Hepatocyte (in vitro differentiated cells): ENCODE measurements at regions not wholly inside any gene's neighbourhood (a gene's known extent, or its start where the extent isn't known, plus 50 kb on each side); places are given as distances from the start of the nearest gene placed in this dataset.
A peak's percentile ranks its signal among the peaks of the same experiment; 100 is the strongest.

Source experiments
- DNase-seq: peaks from one replicate; pipeline ENCODE4 v3.0.0-alpha.2; 2016; ENCODE audit warnings: low spot score
- H2AFZ ChIP-seq: fragments of 200-600 bp; sonication (generic); 2 replicates; pipeline ENCODE4 v1.6.0; 2016; ENCODE audit warnings: antibody characterized with exemption, mild to moderate bottlenecking
- H3K27ac ChIP-seq: fragments of 200-600 bp; sonication (generic); 2 replicates; pipeline ENCODE4 v1.5.1; 2016; ENCODE audit warnings: mild to moderate bottlenecking
- H3K27me3 ChIP-seq: fragments of 200-600 bp; sonication (generic); 2 replicates; pipeline ENCODE4 v1.6.1; 2016
- H3K36me3 ChIP-seq: fragments of 200-600 bp; sonication (generic); replicated peaks from 2 replicates; pipeline ENCODE4 v1.5.1; 2016; ENCODE audit warnings: low read depth; ENCODE audit not compliant: insufficient read depth
- H3K4me1 ChIP-seq: fragments of 200-600 bp; sonication (generic); 2 replicates; pipeline ENCODE4 v1.5.1; 2016; ENCODE audit warnings: mild to moderate bottlenecking, moderate library complexity; ENCODE audit not compliant: insufficient read depth
- H3K4me2 ChIP-seq: fragments of 200-600 bp; sonication (generic); 2 replicates; pipeline ENCODE4 v1.6.0; 2016
- H3K4me3 ChIP-seq: fragments of 200-600 bp; sonication (generic); 2 replicates; pipeline ENCODE4 v1.5.1; 2016; ENCODE audit warnings: mild to moderate bottlenecking
- H3K79me2 ChIP-seq: fragments of 200-600 bp; sonication (generic); 2 replicates; pipeline ENCODE4 v1.6.0; 2017; ENCODE audit warnings: mild to moderate bottlenecking
- H3K9me2 ChIP-seq: fragments of 200-600 bp; sonication (generic); replicated peaks from 2 replicates; pipeline ENCODE4 v1.6.0; 2017; ENCODE audit warnings: mild to moderate bottlenecking; ENCODE audit not compliant: insufficient read depth
- H3K9me3 ChIP-seq: fragments of 200-600 bp; sonication (generic); 2 replicates; pipeline ENCODE4 v1.5.1; 2016; ENCODE audit warnings: low read depth, mild to moderate bottlenecking
- H4K20me1 ChIP-seq: fragments of 200-600 bp; sonication (generic); 2 replicates; pipeline ENCODE4 v1.6.0; 2016; ENCODE audit warnings: mild to moderate bottlenecking; ENCODE audit not compliant: insufficient read depth, poor library complexity, severe bottlenecking
- CTCF ChIP-seq: fragments of 200-600 bp; sonication (generic); IDR thresholded peaks from 2 replicates; pipeline ENCODE4 v1.5.1; 2016; ENCODE audit warnings: antibody characterized with exemption, mild to moderate bottlenecking; ENCODE audit not compliant: poor library complexity
- EZH2 ChIP-seq: fragments of 200-600 bp; sonication (generic); IDR thresholded peaks from 2 replicates; pipeline ENCODE4 v1.6.1; 2016; ENCODE audit warnings: antibody characterized with exemption, mild to moderate bottlenecking, borderline replicate concordance
- EZH2phosphoT487 ChIP-seq: fragments of 200-600 bp; sonication (generic); IDR thresholded peaks from one replicate; pipeline ENCODE4 v1.6.1; 2018; ENCODE audit warnings: antibody characterized with exemption, mild to moderate bottlenecking, low read depth, moderate library complexity; ENCODE audit not compliant: unreplicated experiment, severe bottlenecking
- WGBS: methylation state at CpG from one replicate; pipeline ENCODE4 v1.1.6; 2016; ENCODE audit warnings: low lambda C conversion rate; ENCODE audit errors: missing lambda C conversion rate; 5-methylcytosine and 5-hydroxymethylcytosine counted together

DNA sequence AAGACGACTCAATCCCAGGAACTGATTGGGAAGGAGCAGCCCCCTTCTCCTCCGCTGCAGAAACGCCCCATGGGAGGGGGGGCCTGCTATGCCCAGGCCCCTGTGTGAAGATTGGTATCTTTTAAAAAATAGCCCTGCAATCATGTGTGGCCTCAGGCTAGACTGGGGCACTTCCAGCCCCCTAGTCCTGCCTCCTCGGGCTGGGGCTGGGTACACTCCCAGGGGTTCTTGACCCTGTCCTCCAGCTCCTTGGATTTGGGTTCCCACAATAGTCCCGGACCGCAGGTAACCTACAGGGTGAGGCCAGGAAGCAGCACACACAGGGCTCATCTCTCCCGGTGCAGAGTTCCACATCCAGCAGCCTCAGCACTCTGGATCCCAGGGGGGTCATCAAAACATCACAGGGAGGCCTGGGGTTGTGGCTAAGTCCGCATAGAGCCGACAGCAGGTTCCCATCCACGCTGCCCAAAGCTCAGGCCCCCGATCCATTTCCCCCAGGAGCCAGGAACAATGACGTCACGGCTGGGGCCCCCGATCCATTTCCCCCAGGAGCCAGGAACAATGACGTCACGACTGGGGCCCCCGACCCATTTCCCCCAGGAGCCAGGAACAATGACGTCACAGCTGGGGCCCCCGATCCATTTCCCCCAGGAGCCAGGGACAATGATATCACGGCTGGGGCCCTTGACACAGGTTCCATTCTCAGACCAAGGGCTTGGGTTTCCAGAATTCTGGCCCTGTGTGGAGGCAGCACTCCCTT lies 202.4 kb downstream of the IRF8 start:
- WGBS = 54% methylated on average over 16 of the region's 20 CpGs
- Histone ChIP-seq H3K27ac (peak overlapping the region; percentile 81), H3K4me2 (peak overlapping the region; percentile 56), H3K4me3 (no peak overlapping the region), H2AFZ (no peak overlapping the region), H3K27me3 (no peaks in the 10 kb centered on the region), H4K20me1 (no peaks in the 10 kb centered on the region), H3K9me2 (no peaks in the 10 kb centered on the region), H3K36me3 (no peaks in the 10 kb centered on the region), H3K9me3 (no peaks in the 10 kb centered on the region), H3K79me2 (no peaks in the 10 kb centered on the region), H3K4me1 (peaks cover 18% of the 10 kb centered on the region)
- no peak for DNase-seq
- TF ChIP-seq CTCF = no peak
- no peak for TF ChIP-seq EZH2

- 83% methylated on average over 8 of the region's 8 CpGs for WGBS
- H3K4me1 ChIP-seq = peaks cover 18% of the 10 kb centered on the region
- no peaks in the 10 kb centered on the region for H3K9me2 ChIP-seq
- H3K27ac ChIP-seq = peak overlapping the region; percentile 81
- H4K20me1 ChIP-seq = no peaks in the 10 kb centered on the region
- TF ChIP-seq EZH2 = no peak
- no peak for TF ChIP-seq EZH2phosphoT487
- no peak for TF ChIP-seq CTCF
- no peaks in the 10 kb centered on the region for H3K79me2 ChIP-seq
- no peaks in the 10 kb centered on the region for H3K9me3 ChIP-seq
- no peak overlapping the region for H2AFZ ChIP-seq
- no peak overlapping the region for H3K4me3 ChIP-seq
- H3K27me3 ChIP-seq = no peaks in the 10 kb centered on the region
- no peaks in the 10 kb centered on the region for H3K36me3 ChIP-seq
- no peak overlapping the region for H3K4me2 ChIP-seq
- DNase-seq = no peak
These were observed 202.9 kb downstream of the IRF8 start for GRCh38 chr16:86101897-86102157.

- Histone ChIP-seq H3K9me3 (no peaks in the 10 kb centered on the region), H3K27ac (no peak overlapping the region), H2AFZ (no peak overlapping the region), H4K20me1 (no peaks in the 10 kb centered on the region), H3K27me3 (no peaks in the 10 kb centered on the region), H3K4me1 (peaks cover 18% of the 10 kb centered on the region), H3K9me2 (no peaks in the 10 kb centered on the region), H3K79me2 (no peaks in the 10 kb centered on the region), H3K4me2 (no peak overlapping the region), H3K4me3 (no peak overlapping the region), H3K36me3 (no peaks in the 10 kb centered on the region)
- no peak for TF ChIP-seq CTCF
- TF ChIP-seq EZH2 = no peak
- TF ChIP-seq EZH2phosphoT487 = no peak
- WGBS = 81% methylated on average over 3 of the region's 3 CpGs
- no peak for DNase-seq
These were observed 204.4 kb downstream of the IRF8 start for GRCh38 chr16:86103320-86103719.
